Ascending aorta (tissue), 2 donors: ENCODE measurements at regions not wholly inside any gene's neighbourhood (a gene's known extent, or its start where the extent isn't known, plus 50 kb on each side); places are given as distances from the start of the nearest gene placed in this dataset.

Source experiments
- DNase-seq, 2 donors: peaks; one replicate each; pipeline ENCODE4 v3.0.0-alpha.2; 2019; ENCODE audit warnings: low spot score in 2 of 2
- H3K27ac ChIP-seq, 2 donors: fragments of 200-600 bp; sonication (generic); one replicate each; pipeline ENCODE4 v1.5.1; 2016 to 2017; ENCODE audit warnings: mild to moderate bottlenecking in 1 of 2
- H3K27me3 ChIP-seq: fragments of 200-600 bp; sonication (generic); one replicate; pipeline ENCODE4 v1.5.1; 2017
- H3K36me3 ChIP-seq, 2 donors: fragments of 200-600 bp; sonication (generic); one replicate each; pipeline ENCODE4 v1.5.1; 2016
- H3K4me1 ChIP-seq, 2 donors: fragments of 200-600 bp; sonication (generic); one replicate each; pipeline ENCODE4 v1.5.1; 2016 to 2017; ENCODE audit warnings: mild to moderate bottlenecking in 1 of 2
- H3K4me3 ChIP-seq, 2 donors: fragments of 200-600 bp; sonication (generic); one replicate each; pipeline ENCODE4 v1.5.1; 2016 to 2017; ENCODE audit warnings: mild to moderate bottlenecking in 1 of 2
- H3K9me3 ChIP-seq, 2 donors: fragments of 200-600 bp; sonication (generic); one replicate each; pipeline ENCODE4 v1.5.1; 2016
- intact Hi-C: fragments of 100-400 bp; cut with DNase I; formaldehyde crosslinking; loops from one replicate; pipeline ENCODE4 v1.15.1; 2023
- TF ChIP-seq, protein P1 (sequence below), 3 experiments: fragments of 200-600 bp in 2 of 3; fragments of 450-650 bp in 1 of 3; sonication (generic) in 2 of 3; IDR thresholded peaks; one replicate each; pipeline ENCODE4 v1.5.1; 2016 to 2019; ENCODE audit warnings: antibody characterized with exemption in 3 of 3, mild to moderate bottlenecking in 1 of 3, moderate library complexity in 1 of 3

DNA sequence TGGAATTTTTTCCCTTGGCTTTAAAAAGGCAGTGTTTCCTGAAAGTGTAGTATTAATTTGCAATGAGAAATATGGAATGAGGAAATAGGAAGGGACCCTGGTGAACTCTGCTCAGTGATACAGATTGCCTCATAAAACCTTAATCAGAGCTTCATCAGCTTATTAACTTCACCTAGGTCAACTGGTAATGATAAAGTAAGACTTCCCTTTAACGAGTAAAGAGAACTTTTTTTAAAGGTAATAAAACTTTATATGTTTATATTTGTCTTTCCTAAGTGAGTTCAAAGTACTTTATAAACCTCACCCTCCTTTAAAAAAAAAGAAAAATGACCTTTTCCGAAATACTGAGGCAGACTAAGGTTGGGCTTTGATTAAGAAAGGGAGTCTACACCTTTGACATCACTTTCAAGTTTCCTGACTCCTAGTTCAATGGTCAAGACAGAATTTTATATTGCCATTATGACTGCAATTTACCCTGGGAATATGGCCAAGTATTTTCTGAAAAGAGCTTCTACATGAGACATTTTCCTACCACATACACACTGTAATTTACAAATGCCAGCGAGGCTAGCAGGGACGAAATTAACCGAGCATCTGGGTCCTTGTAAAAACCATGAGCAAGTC, 706.3 kb upstream of the TENM3 start:
- DNase-seq, result no peak
- Histone ChIP-seq H3K27ac (no peak overlapping the region), H3K36me3 (no peaks in the 10 kb centered on the region), H3K9me3 (no peaks in the 10 kb centered on the region), H3K4me3 (no peak overlapping the region), H3K27me3 (no peaks in the 10 kb centered on the region), H3K4me1 (no peaks in the 10 kb centered on the region)
- intact Hi-C loops, result no loop called here
- TF ChIP-seq, protein P1, sequence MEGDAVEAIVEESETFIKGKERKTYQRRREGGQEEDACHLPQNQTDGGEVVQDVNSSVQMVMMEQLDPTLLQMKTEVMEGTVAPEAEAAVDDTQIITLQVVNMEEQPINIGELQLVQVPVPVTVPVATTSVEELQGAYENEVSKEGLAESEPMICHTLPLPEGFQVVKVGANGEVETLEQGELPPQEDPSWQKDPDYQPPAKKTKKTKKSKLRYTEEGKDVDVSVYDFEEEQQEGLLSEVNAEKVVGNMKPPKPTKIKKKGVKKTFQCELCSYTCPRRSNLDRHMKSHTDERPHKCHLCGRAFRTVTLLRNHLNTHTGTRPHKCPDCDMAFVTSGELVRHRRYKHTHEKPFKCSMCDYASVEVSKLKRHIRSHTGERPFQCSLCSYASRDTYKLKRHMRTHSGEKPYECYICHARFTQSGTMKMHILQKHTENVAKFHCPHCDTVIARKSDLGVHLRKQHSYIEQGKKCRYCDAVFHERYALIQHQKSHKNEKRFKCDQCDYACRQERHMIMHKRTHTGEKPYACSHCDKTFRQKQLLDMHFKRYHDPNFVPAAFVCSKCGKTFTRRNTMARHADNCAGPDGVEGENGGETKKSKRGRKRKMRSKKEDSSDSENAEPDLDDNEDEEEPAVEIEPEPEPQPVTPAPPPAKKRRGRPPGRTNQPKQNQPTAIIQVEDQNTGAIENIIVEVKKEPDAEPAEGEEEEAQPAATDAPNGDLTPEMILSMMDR (IDR thresholded peaks at IDR 0.05), result no peak

DNA sequence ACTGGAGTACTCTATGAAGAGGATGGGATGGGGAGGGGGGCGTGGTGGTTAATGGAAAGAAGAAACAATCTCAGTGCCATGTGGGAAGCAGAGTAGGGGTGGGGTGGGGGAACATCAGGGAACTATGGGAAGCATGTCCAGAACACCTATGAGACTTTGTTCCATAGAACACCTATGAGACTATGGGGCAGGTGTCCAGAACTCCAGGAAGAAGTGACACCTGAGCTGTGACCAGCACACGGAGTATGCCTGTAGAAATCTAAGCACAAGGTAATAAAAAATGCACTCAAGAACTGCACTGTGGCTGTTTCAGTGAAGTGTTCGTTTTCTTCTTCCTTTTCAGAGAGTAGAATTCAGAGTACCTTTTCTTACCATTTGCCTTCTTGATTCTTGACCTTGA, 704.8 kb upstream of the TENM3 start:
- H3K27ac ChIP-seq, result no peak overlapping the region
- TF ChIP-seq, protein P1 (IDR thresholded peaks at IDR 0.05), result no peak

DNA sequence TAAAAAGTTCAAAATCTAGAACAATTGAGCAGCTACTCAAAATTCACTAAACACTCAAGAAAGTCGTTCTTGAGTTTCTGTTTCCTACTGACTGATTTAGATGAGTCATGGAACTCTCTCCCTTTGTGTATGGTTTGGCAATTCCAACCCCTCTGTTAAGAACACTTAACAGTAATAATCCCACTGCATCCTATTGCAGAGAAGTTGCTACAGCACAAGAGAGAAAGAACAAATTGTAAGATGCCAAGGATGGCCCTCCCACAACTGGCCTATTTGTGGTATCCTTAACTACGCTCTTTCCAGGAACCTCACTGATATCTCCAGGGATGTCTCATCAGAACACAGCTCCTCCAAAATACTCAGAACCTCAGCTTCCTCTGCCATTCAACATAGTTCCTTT, 701.8 kb upstream of the TENM3 start:
- no peaks in the 10 kb centered on the region for H3K36me3 ChIP-seq
- H3K27me3 ChIP-seq, result no peaks in the 10 kb centered on the region
- DNase-seq, result no peak
- H3K9me3 ChIP-seq, result no peaks in the 10 kb centered on the region
- H3K27ac ChIP-seq, result no peak overlapping the region
- intact Hi-C loops, result no loop called here
- H3K4me3 ChIP-seq, result no peak overlapping the region
- TF ChIP-seq, protein P1 (IDR thresholded peaks at IDR 0.05), result no peak
- no peaks in the 10 kb centered on the region for H3K4me1 ChIP-seq

More for the DNA sequence above, 704.8 kb upstream of the TENM3 start:
- no peak overlapping the region for H3K4me3 ChIP-seq
- intact Hi-C loops, result no loop called here
- no peaks in the 10 kb centered on the region for H3K9me3 ChIP-seq
- H3K4me1 ChIP-seq, result no peaks in the 10 kb centered on the region
- DNase-seq, result no peak
- H3K36me3 ChIP-seq, result no peaks in the 10 kb centered on the region
- H3K27me3 ChIP-seq, result no peaks in the 10 kb centered on the region

DNA sequence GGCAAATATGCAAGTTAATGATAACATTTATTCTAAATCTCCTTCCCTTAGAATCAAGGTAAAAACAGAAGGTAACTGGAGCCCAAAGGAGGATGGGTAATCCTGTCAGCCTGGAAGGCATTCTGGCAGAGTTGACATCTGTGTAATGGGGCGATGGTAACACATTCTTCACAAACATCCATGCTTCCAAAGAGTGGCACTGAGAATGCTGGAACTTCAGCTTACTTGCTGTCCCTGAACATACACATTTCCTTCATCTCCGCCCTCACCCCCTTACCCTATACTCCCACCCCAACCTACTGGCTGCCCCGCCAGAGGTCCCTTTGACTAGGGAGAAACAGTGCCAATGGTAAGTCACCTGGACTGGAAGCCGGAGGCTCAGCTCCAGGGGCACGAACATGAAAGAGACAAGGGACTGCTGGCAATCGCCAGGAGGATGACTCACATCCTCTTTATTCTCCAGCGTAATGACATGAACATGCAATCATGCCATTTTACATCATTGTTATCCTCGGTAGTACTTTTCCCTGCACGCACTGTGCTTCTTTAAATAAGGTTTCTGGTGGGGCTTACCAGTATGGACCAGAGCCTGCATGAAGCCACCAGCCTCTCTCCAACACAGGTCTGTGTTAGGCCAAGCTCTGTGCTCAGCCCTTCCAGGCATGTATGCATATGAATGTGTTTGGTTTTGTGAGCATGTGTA, 694.2 kb upstream of the TENM3 start:
- Histone ChIP-seq H3K36me3 (no peaks in the 10 kb centered on the region), H3K27ac (no peak overlapping the region), H3K4me3 (no peak overlapping the region), H3K9me3 (no peaks in the 10 kb centered on the region), H3K27me3 (no peaks in the 10 kb centered on the region), H3K4me1 (no peaks in the 10 kb centered on the region)
- DNase-seq, result no peak
- TF ChIP-seq, protein P1 (IDR thresholded peaks at IDR 0.05), result no peak
- intact Hi-C loops, result no loop called here

DNA sequence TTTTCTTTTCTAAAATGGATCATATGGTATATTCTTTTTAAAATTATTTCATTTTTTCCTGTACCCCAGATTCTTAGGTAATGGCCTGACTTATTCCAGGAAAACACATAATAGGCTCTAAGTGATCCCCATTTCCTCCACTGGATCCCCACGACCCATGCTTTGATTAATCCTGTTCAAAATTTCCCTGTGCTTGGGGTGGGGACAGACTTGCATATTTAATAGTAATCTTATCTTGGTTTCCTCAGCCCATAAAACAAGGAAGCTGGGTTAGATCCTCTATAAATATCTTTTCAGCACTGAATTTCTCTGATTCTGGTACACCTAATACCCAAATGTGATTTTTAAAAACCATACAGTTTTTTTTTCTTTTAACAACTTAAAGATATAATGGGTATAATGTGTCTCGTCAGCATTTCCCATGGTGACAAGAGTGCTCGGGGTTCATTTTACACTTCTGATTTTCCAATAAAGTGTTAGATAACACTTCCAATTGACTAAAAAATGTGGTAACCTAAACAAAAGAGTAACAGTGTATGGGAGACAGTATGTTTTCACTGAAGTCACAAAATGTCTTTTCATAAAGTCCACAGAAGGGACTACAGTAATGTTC, 693.5 kb upstream of the TENM3 start:
- H3K4me3 ChIP-seq, result no peak overlapping the region
- DNase-seq, result no peak
- TF ChIP-seq, protein P1 (IDR thresholded peaks at IDR 0.05), result no peak
- intact Hi-C loops, result no loop called here
- no peak overlapping the region for H3K27ac ChIP-seq
- no peaks in the 10 kb centered on the region for H3K36me3 ChIP-seq
- no peaks in the 10 kb centered on the region for H3K4me1 ChIP-seq
- H3K27me3 ChIP-seq, result no peaks in the 10 kb centered on the region
- no peaks in the 10 kb centered on the region for H3K9me3 ChIP-seq
